OCI-LY7 (cell line): ENCODE measurements at regions not wholly inside any gene's neighbourhood (a gene's known extent, or its start where the extent isn't known, plus 50 kb on each side); places are given as distances from the start of the nearest gene placed in this dataset.

Experiments used
- CTCF ChIP-seq: fragments of 200-600 bp; sonication (generic); conservative IDR thresholded peaks from 2 replicates; pipeline ENCODE4 v1.5.1; 2014; ENCODE audit warnings: mild to moderate bottlenecking, antibody characterized with exemption, low read length, moderate library complexity, mixed read lengths
- EZH2phosphoT487 ChIP-seq: fragments of 200-600 bp; sonication (generic); IDR thresholded peaks from 2 replicates; pipeline ENCODE4 v1.6.1; 2018; ENCODE audit warnings: low read depth, borderline replicate concordance, mild to moderate bottlenecking, mixed run types, antibody characterized with exemption, low read length, moderate library complexity, mixed read lengths

- TF ChIP-seq CTCF = no peak
- TF ChIP-seq EZH2phosphoT487 = no peak
Measured at GRCh38 chr10:55397777-55398496, 596.9 kb upstream of the PCDH15 start.
